Lower lobe of right lung (tissue), 2 donors: ENCODE measurements at regions not wholly inside any gene's neighbourhood (a gene's known extent, or its start where the extent isn't known, plus 50 kb on each side); places are given as distances from the start of the nearest gene placed in this dataset.
"Not testable (repeated sequence)": the region's sequence is repeated elsewhere in the genome, so short reads cannot be mapped to it uniquely, and the experiment has no call there.

Experiments used
- ATAC-seq, 2 donors: fragments of 200-7000 bp; cut with Tn5 transposase; one replicate each; pipeline ENCODE4 v1.9.1; 2020 to 2022; ENCODE audit warnings: mild to moderate bottlenecking in 2 of 2, moderate library complexity in 2 of 2
- DNase-seq: peaks from one replicate; pipeline ENCODE4 v3.0.0-alpha.2; 2020
- H3K27ac ChIP-seq: fragments of 200-600 bp; one replicate; pipeline ENCODE4 v1.8.0; 2022
- H3K27me3 ChIP-seq: fragments of 200-600 bp; one replicate; pipeline ENCODE4 v1.8.0; 2022; ENCODE audit warnings: low read depth
- H3K36me3 ChIP-seq: fragments of 200-600 bp; one replicate; pipeline ENCODE4 v1.8.0; 2022; ENCODE audit warnings: mild to moderate bottlenecking
- H3K4me1 ChIP-seq: fragments of 200-600 bp; one replicate; pipeline ENCODE4 v1.8.0; 2022
- H3K4me3 ChIP-seq: fragments of 200-600 bp; one replicate; pipeline ENCODE4 v1.8.0; 2022; ENCODE audit warnings: mild to moderate bottlenecking
- H3K9me3 ChIP-seq: fragments of 200-600 bp; one replicate; pipeline ENCODE4 v1.8.0; 2022
- intact Hi-C: fragments of 100-400 bp; cut with DNase I; formaldehyde crosslinking; loops from one replicate; pipeline ENCODE4 v1.11.0; 2022
- TF ChIP-seq, protein P1 (sequence below): fragments of 200-600 bp; IDR thresholded peaks from one replicate; pipeline ENCODE4 v1.8.0; 2022; ENCODE audit warnings: antibody characterized with exemption, mild to moderate bottlenecking
- donor health status: DM: no; HTN: yes; CAD: no; lungs with severe emphysema.

GRCh38 chr12:39699079-39699478 is 79.5 kb upstream of the ABCD2 start:
- intact Hi-C loops = not testable (repeated sequence)

DNA sequence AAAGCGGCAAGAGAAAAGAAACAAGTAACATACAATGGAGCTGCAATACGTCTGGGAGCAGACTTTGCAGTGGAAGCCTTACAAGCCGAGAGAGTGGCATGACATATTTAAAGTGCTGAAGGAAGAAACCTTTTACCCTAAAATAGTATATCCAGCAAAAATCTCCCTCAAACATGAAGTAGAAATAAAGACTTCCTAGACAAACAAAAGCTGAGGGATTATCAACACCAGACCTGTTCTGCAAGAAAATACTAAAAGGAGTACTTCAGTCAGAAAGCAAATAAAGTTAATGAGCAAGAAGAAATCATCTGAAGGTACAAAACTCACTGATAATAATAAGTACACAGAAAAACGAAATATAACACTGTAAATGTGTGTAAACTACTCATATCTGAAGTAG is 77.5 kb upstream of the ABCD2 start:
- TF ChIP-seq, protein P1, sequence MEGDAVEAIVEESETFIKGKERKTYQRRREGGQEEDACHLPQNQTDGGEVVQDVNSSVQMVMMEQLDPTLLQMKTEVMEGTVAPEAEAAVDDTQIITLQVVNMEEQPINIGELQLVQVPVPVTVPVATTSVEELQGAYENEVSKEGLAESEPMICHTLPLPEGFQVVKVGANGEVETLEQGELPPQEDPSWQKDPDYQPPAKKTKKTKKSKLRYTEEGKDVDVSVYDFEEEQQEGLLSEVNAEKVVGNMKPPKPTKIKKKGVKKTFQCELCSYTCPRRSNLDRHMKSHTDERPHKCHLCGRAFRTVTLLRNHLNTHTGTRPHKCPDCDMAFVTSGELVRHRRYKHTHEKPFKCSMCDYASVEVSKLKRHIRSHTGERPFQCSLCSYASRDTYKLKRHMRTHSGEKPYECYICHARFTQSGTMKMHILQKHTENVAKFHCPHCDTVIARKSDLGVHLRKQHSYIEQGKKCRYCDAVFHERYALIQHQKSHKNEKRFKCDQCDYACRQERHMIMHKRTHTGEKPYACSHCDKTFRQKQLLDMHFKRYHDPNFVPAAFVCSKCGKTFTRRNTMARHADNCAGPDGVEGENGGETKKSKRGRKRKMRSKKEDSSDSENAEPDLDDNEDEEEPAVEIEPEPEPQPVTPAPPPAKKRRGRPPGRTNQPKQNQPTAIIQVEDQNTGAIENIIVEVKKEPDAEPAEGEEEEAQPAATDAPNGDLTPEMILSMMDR = no peak
- no peaks in the 10 kb centered on the region for H3K4me1 ChIP-seq
- H3K36me3 ChIP-seq = no peaks in the 10 kb centered on the region
- H3K27me3 ChIP-seq = no peaks in the 10 kb centered on the region
- no peaks in the 10 kb centered on the region for H3K9me3 ChIP-seq
- ATAC-seq (no peak), DNase-seq (no peak)
- intact Hi-C loops = no loop called here
- H3K4me3 ChIP-seq = no peak overlapping the region
- H3K27ac ChIP-seq = no peak overlapping the region

More at GRCh38 chr12:39699079-39699478, 79.5 kb upstream of the ABCD2 start:
- not testable (repeated sequence) for H3K4me1 ChIP-seq, H3K27ac ChIP-seq, H3K4me3 ChIP-seq, H3K27me3 ChIP-seq, DNase-seq, ATAC-seq, H3K36me3 ChIP-seq, H3K9me3 ChIP-seq

GRCh38 chr12:39692258-39692853 is 72.8 kb upstream of the ABCD2 start:
- Histone ChIP-seq H3K27ac (no peak overlapping the region), H3K27me3 (no peaks in the 10 kb centered on the region), H3K9me3 (no peaks in the 10 kb centered on the region), H3K36me3 (no peaks in the 10 kb centered on the region), H3K4me3 (no peak overlapping the region), H3K4me1 (no peaks in the 10 kb centered on the region)
- intact Hi-C loops = no loop called here
- TF ChIP-seq, protein P1 = peak; percentile 18
- ATAC-seq = no peak
- no peak for DNase-seq

DNA sequence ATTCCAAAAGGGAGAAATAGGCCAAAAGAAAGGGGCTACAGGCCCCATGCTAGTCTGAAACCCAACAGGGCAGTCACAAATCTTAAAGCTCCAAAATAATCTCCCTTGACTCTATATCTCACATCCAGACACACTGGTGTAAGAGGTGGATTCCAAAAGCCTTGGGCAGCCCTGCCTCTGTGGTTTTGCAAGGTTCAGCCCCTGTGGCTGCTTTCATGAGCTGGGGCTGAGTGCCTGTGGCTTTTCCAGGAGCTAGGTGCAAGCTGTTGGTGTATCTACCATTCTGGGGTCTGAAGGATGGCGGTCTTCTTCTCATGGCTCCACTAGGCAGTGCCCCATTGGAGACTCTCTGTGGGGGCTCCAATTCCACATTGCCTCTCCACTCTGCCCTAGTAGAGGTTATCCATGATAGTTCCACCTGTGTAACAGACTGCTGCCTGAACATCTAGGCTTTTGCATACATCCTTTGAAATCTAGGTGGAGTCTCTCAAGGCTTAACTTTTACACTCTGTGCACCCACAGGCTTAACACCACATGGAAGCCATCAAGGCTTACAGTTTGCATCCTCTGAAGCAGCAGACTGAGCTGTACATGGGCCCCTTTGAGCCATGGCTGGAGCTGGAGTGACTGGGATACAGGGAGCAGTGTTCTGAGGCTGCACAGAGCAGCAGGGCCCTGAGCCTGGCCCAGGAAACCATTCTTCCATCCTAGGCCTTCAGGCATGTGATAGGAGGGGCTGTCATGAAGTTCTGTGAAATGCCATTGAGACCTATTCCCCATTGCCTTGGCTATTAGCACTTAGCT is 66.5 kb upstream of the ABCD2 start:
- Histone ChIP-seq H3K9me3 (no peaks in the 10 kb centered on the region), H3K4me1 (no peaks in the 10 kb centered on the region), H3K36me3 (no peaks in the 10 kb centered on the region), H3K27ac (no peak overlapping the region), H3K27me3 (no peaks in the 10 kb centered on the region), H3K4me3 (no peak overlapping the region)
- DNase-seq (no peak), ATAC-seq (no peak)
- intact Hi-C loops = no loop called here
- TF ChIP-seq, protein P1 = no peak

DNA sequence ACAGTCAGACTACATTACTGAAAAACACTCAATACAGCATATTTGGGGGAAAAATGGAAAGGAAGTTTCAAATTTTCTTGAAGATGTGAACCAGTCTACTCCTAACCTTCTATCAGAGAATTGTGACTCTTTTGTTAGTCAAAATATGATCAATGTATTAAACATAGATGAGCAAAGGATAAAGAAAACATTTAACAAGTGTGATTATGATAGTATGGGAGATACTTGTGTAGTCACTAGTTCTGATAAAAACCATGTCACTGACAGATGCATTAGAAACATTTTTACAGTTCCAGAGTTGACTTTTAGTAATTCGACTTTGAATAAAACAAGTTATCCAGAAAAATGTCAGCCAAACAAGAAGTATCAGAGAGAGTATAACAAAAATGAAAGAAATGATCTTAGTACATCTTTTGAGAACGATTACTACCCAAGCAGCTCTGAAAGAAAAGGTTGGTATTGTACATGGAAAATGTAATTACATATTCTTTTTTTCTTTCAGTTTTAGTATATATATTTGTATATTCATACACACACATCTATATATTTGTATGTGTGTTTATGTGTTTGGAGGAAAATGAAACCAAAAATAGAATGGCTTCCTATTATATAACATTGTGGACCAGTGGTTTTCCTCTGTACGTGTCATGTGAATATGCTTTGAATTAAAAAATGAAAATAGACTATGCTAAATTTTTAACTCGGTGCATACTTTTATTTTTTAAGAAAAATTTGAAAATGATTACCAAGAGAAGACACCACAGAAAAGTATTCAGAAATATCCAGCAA is 63.3 kb upstream of the ABCD2 start:
- Histone ChIP-seq H3K4me1 (no peaks in the 10 kb centered on the region), H3K36me3 (no peaks in the 10 kb centered on the region), H3K27ac (no peak overlapping the region), H3K4me3 (no peak overlapping the region), H3K27me3 (no peaks in the 10 kb centered on the region), H3K9me3 (no peaks in the 10 kb centered on the region)
- TF ChIP-seq, protein P1 = no peak
- no peak for ATAC-seq
- intact Hi-C loops = no loop called here
- DNase-seq = no peak

- H3K27me3 ChIP-seq = no peaks in the 10 kb centered on the region
- no peak overlapping the region for H3K27ac ChIP-seq
- no peaks in the 10 kb centered on the region for H3K36me3 ChIP-seq
- H3K9me3 ChIP-seq = peaks cover 9% of the 10 kb centered on the region
- H3K4me1 ChIP-seq = no peaks in the 10 kb centered on the region
- DNase-seq = no peak
- TF ChIP-seq, protein P1 = no peak
- intact Hi-C loops = no loop called here
- no peak overlapping the region for H3K4me3 ChIP-seq
- ATAC-seq = no peak
Observed at GRCh38 chr12:39675263-39675662, 55.7 kb upstream of the ABCD2 start.
